H9 (cell line): ENCODE measurements at regions not wholly inside any gene's neighbourhood (a gene's known extent, or its start where the extent isn't known, plus 50 kb on each side); places are given as distances from the start of the nearest gene placed in this dataset.

Source experiments
- DNase-seq: peaks from one replicate; pipeline ENCODE4 v3.0.0-alpha.2; 2017
- H2AFZ ChIP-seq: one replicate; pipeline ENCODE4 v1.6.1; 2013; ENCODE audit warnings: mild to moderate bottlenecking, low read length, control low read depth, moderate library complexity
- H2AK5ac ChIP-seq: 2 replicates; pipeline ENCODE4 v1.6.1; 2013; ENCODE audit warnings: low read length, control low read depth, mixed read lengths; ENCODE audit not compliant: insufficient read length
- H2BK120ac ChIP-seq: one replicate; pipeline ENCODE4 v1.6.1; 2013; ENCODE audit warnings: low read depth, mild to moderate bottlenecking, low read length, control low read depth, inconsistent platforms; ENCODE audit not compliant: poor library complexity, severe bottlenecking
- H2BK12ac ChIP-seq: 2 replicates; pipeline ENCODE4 v1.6.1; 2013; ENCODE audit warnings: low read length, control low read depth, mixed read lengths, low read depth; ENCODE audit not compliant: insufficient read length
- H2BK15ac ChIP-seq: 2 replicates; pipeline ENCODE4 v1.6.1; 2013; ENCODE audit warnings: low read depth, low read length, control low read depth
- H2BK20ac ChIP-seq: one replicate; pipeline ENCODE4 v1.6.1; 2013; ENCODE audit warnings: low read depth, mild to moderate bottlenecking, low read length, control low read depth, inconsistent platforms; ENCODE audit not compliant: poor library complexity, severe bottlenecking
- H2BK5ac ChIP-seq: 2 replicates; pipeline ENCODE4 v1.6.1; 2013; ENCODE audit warnings: low read length, control low read depth, mixed read lengths; ENCODE audit not compliant: insufficient read length
- H3K14ac ChIP-seq: 2 replicates; pipeline ENCODE4 v1.6.1; 2013; ENCODE audit warnings: low read length, control low read depth; ENCODE audit not compliant: insufficient read depth
- H3K18ac ChIP-seq: 2 replicates; pipeline ENCODE4 v1.6.1; 2013; ENCODE audit warnings: low read depth, mild to moderate bottlenecking, mixed read lengths, low read length, control low read depth; ENCODE audit not compliant: insufficient read length
- H3K23ac ChIP-seq: 2 replicates; pipeline ENCODE4 v1.6.1; 2013; ENCODE audit warnings: low read length, control low read depth, mixed read lengths, low read depth; ENCODE audit not compliant: insufficient read length
- H3K23me2 ChIP-seq: 2 replicates; pipeline ENCODE4 v1.6.1; 2013; ENCODE audit warnings: low read depth, mild to moderate bottlenecking, mixed read lengths, low read length, control low read depth; ENCODE audit not compliant: insufficient read length, poor library complexity, severe bottlenecking
- H3K27ac ChIP-seq: 2 replicates; pipeline ENCODE4 v1.5.1; 2013; ENCODE audit warnings: low read length, control low read depth, mixed read lengths, low read depth; ENCODE audit not compliant: insufficient read length
- H3K27me3 ChIP-seq: 2 replicates; pipeline ENCODE4 v1.6.1; 2013; ENCODE audit warnings: low read length, control low read depth, inconsistent platforms; ENCODE audit not compliant: insufficient read depth
- H3K4ac ChIP-seq: 2 replicates; pipeline ENCODE4 v1.6.1; 2013; ENCODE audit warnings: low read depth, mild to moderate bottlenecking, control low read depth, inconsistent platforms, low read length, moderate library complexity
- H3K4me1 ChIP-seq: 2 replicates; pipeline ENCODE4 v1.6.1; 2013; ENCODE audit warnings: low read length, control low read depth, inconsistent platforms; ENCODE audit not compliant: insufficient read depth
- H3K4me2 ChIP-seq: 2 replicates; pipeline ENCODE4 v1.6.1; 2013; ENCODE audit warnings: low read length, control low read depth, mixed read lengths; ENCODE audit not compliant: insufficient read length, insufficient read depth
- H3K56ac ChIP-seq: 2 replicates; pipeline ENCODE4 v1.6.1; 2013; ENCODE audit warnings: low read depth, mild to moderate bottlenecking, mixed read lengths, low read length, control low read depth; ENCODE audit not compliant: insufficient read length
- H3K79me1 ChIP-seq: 2 replicates; pipeline ENCODE4 v1.6.1; 2013; ENCODE audit warnings: low read depth, mild to moderate bottlenecking, moderate library complexity, low read length, control low read depth, inconsistent platforms; ENCODE audit not compliant: insufficient read depth, poor library complexity, severe bottlenecking
- H3K79me2 ChIP-seq: 2 replicates; pipeline ENCODE4 v1.6.1; 2013; ENCODE audit warnings: low read length, control low read depth, inconsistent platforms; ENCODE audit not compliant: insufficient read depth
- H3K9ac ChIP-seq: 2 replicates; pipeline ENCODE4 v1.6.1; 2013; ENCODE audit warnings: low read length, control low read depth, mixed read lengths; ENCODE audit not compliant: insufficient read length; ENCODE audit errors: extremely low read depth
- H3K9me3 ChIP-seq: one replicate; pipeline ENCODE4 v1.6.1; 2013; ENCODE audit warnings: low read depth, low read length, inconsistent platforms; ENCODE audit not compliant: control insufficient read depth
- H3T11ph ChIP-seq: one replicate; pipeline ENCODE4 v1.6.1; 2013; ENCODE audit warnings: mild to moderate bottlenecking, low read length, control low read depth, inconsistent platforms
- H4K20me1 ChIP-seq: one replicate; pipeline ENCODE4 v1.6.1; 2013; ENCODE audit not compliant: control insufficient read depth, insufficient read length, insufficient read depth
- H4K5ac ChIP-seq: 2 replicates; pipeline ENCODE4 v1.6.1; 2013; ENCODE audit warnings: low read depth, mild to moderate bottlenecking, mixed read lengths, low read length, control low read depth; ENCODE audit not compliant: insufficient read length
- H4K8ac ChIP-seq: replicated peaks from 2 replicates; pipeline ENCODE4 v1.6.1; 2013; ENCODE audit warnings: low read length, control low read depth, mixed read lengths, low read depth; ENCODE audit not compliant: insufficient read length
- H4K91ac ChIP-seq: 2 replicates; pipeline ENCODE4 v1.6.1; 2013; ENCODE audit warnings: low read depth, mild to moderate bottlenecking, moderate library complexity, mixed read lengths, low read length, control low read depth; ENCODE audit not compliant: insufficient read length
- H3K27ac Mint-ChIP-seq, 3 experiments: 2 replicates in 2 of 3; 3 replicates in 1 of 3; pipeline ENCODE4 v1.8.0; 2020 to 2021; ENCODE audit warnings: mixed read lengths in 3 of 3, mild to moderate bottlenecking in 1 of 3, moderate library complexity in 1 of 3
- H3K27me3 Mint-ChIP-seq: 2 replicates; pipeline ENCODE4 v1.8.0; 2021; ENCODE audit warnings: low read depth, mild to moderate bottlenecking, moderate library complexity, mixed read lengths
- H3K36me3 Mint-ChIP-seq, 3 experiments: 2 replicates in 2 of 3; 3 replicates in 1 of 3; pipeline ENCODE4 v1.8.0; 2020 to 2021; ENCODE audit warnings: low read depth in 3 of 3, mixed read lengths in 3 of 3; ENCODE audit not compliant: insufficient read depth in 1 of 3
- H3K4me1 Mint-ChIP-seq, 2 experiments: 2 replicates each; pipeline ENCODE4 v1.8.0; 2020; ENCODE audit warnings: mixed read lengths in 2 of 2
- H3K4me3 Mint-ChIP-seq, 2 experiments: 2 replicates in 1 of 2; 3 replicates in 1 of 2; pipeline ENCODE4 v1.8.0; 2020 to 2021; ENCODE audit warnings: mild to moderate bottlenecking in 2 of 2, mixed read lengths in 2 of 2, moderate library complexity in 1 of 2
- H3K9me3 Mint-ChIP-seq, 2 experiments: 2 replicates in 1 of 2; 3 replicates in 1 of 2; pipeline ENCODE4 v1.8.0; 2020; ENCODE audit warnings: mild to moderate bottlenecking in 2 of 2, mixed read lengths in 2 of 2, moderate library complexity in 1 of 2
- WGBS: extraction: QIAGEN DNeasy Blood & Tissue Kit; methylation state at CpG from one replicate; pipeline ENCODE4 v1.1.7; 2013; ENCODE audit warnings: missing lambda C conversion rate, low lambda C conversion rate, mixed read lengths; ENCODE audit not compliant: insufficient read length; ENCODE audit errors: extremely low coverage; 5-methylcytosine and 5-hydroxymethylcytosine counted together
- TF ChIP-seq, protein P1 (sequence below): fragments of 200-600 bp; sonication (generic); conservative IDR thresholded peaks from 3 replicates; pipeline ENCODE4 v1.8.0; 2021; ENCODE audit warnings: antibody characterized with exemption, mild to moderate bottlenecking

DNA sequence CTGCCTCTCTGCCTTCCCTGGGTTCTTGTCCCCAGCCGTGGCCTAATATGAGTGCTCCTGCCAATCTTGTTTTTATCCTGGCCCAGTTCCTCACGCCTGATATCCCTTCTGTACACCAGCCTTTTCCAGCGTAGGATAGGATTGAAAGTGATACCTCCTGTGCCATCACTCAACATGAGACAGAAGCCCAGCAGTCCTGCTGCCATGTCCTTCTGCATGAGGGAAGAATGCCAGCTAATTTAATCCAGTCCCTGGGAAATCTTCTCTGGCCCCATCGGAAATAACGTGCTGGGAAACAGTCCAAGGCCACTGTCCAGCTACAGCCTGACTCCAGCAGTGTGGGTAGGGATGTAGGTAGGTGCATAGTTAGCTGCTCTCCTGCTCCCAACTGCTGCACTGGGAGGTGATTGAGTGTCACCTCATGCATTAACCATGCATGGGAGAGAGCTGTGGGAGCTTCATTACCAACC is 92.0 kb upstream of the TPM1 start:
- Histone ChIP-seq H3K27me3 (no peaks in the 10 kb centered on the region), H3K27ac (no peak overlapping the region), H3K23me2 (peaks cover 3% of the 10 kb centered on the region), H4K8ac (no peak overlapping the region), H3K79me2 (no peaks in the 10 kb centered on the region), H3K9ac (no peak overlapping the region), H3K14ac (no peak overlapping the region), H3K4ac (no peak overlapping the region), H4K20me1 (no peaks in the 10 kb centered on the region), H3K9me3 (no peaks in the 10 kb centered on the region), H2AFZ (no peak overlapping the region), H3K4me2 (no peak overlapping the region), H2BK20ac (no peak overlapping the region), H3K18ac (no peak overlapping the region), H2BK120ac (no peak overlapping the region), H2BK15ac (no peak overlapping the region), H2AK5ac (no peak overlapping the region), H4K5ac (no peak overlapping the region), H4K91ac (no peak overlapping the region), H2BK12ac (no peak overlapping the region), H3K56ac (no peak overlapping the region), H3K79me1 (no peaks in the 10 kb centered on the region), H3K23ac (no peak overlapping the region), H2BK5ac (no peak overlapping the region), H3T11ph (no peak overlapping the region), H3K4me1 (no peaks in the 10 kb centered on the region)
- DNase-seq, result no peak
- Mint-ChIP-seq H3K9me3 (no peaks in the 10 kb centered on the region), H3K27me3 (peaks cover 15% of the 10 kb centered on the region), H3K27ac (no peak overlapping the region), H3K4me1 (no peaks in the 10 kb centered on the region; a peak in 1 of 4 replicates), H3K36me3 (peaks cover 0 to 4% (median 0%) of the 10 kb centered on the region in 3 experiments; a peak in 1 of 7 replicates), H3K4me3 (no peak overlapping the region)
- WGBS, result no CpG with 5 or more reads among the region's 5 CpGs
- TF ChIP-seq, protein P1, sequence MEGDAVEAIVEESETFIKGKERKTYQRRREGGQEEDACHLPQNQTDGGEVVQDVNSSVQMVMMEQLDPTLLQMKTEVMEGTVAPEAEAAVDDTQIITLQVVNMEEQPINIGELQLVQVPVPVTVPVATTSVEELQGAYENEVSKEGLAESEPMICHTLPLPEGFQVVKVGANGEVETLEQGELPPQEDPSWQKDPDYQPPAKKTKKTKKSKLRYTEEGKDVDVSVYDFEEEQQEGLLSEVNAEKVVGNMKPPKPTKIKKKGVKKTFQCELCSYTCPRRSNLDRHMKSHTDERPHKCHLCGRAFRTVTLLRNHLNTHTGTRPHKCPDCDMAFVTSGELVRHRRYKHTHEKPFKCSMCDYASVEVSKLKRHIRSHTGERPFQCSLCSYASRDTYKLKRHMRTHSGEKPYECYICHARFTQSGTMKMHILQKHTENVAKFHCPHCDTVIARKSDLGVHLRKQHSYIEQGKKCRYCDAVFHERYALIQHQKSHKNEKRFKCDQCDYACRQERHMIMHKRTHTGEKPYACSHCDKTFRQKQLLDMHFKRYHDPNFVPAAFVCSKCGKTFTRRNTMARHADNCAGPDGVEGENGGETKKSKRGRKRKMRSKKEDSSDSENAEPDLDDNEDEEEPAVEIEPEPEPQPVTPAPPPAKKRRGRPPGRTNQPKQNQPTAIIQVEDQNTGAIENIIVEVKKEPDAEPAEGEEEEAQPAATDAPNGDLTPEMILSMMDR, result no peak
